GM18858 (cell line): ENCODE measurements at regions not wholly inside any gene's neighbourhood (a gene's known extent, or its start where the extent isn't known, plus 50 kb on each side); places are given as distances from the start of the nearest gene placed in this dataset.

Experiments
- ATAC-seq: cut with Tn5 transposase; IDR thresholded peaks from one replicate; pipeline ENCODE4 v1.9.1; 2021; ENCODE audit not compliant: unreplicated experiment

- no peak for ATAC-seq
These were observed 329.7 kb downstream of the GPAT3 start for GRCh38 chr4:83865417-83866150.

- no peak for ATAC-seq
These were observed 328.3 kb downstream of the GPAT3 start for GRCh38 chr4:83864097-83864817.

GRCh38 chr4:83862471-83862870 is 326.6 kb downstream of the GPAT3 start:
- ATAC-seq, result no peak

GRCh38 chr4:83860200-83860599 is 324.3 kb downstream of the GPAT3 start:
- ATAC-seq, result no peak

GRCh38 chr4:83858131-83858530 is 322.2 kb downstream of the GPAT3 start:
- ATAC-seq, result no peak

- no peak for ATAC-seq
These were observed 319.1 kb downstream of the GPAT3 start for GRCh38 chr4:83855044-83855443.

- no peak for ATAC-seq
These were observed 316.2 kb downstream of the GPAT3 start for GRCh38 chr4:83852085-83852451.

- no peak for ATAC-seq
These were observed 315.6 kb downstream of the GPAT3 start for GRCh38 chr4:83851261-83852084.

- no peak for ATAC-seq
These were observed 314.5 kb downstream of the GPAT3 start for GRCh38 chr4:83850435-83850834.

GRCh38 chr4:83846193-83846830 is 310.4 kb downstream of the GPAT3 start:
- no peak for ATAC-seq

- ATAC-seq, result no peak
These were observed 303.7 kb downstream of the GPAT3 start for GRCh38 chr4:83839615-83840014.

GRCh38 chr4:83837614-83838308 is 301.9 kb downstream of the GPAT3 start:
- no peak for ATAC-seq

GRCh38 chr4:83833920-83834319 is 298.0 kb downstream of the GPAT3 start:
- no peak for ATAC-seq

- ATAC-seq, result no peak
These were observed 296.4 kb downstream of the GPAT3 start for GRCh38 chr4:83832110-83832825.

- no peak for ATAC-seq
These were observed 295.7 kb downstream of the GPAT3 start for GRCh38 chr4:83831588-83831987.

GRCh38 chr4:83830138-83830888 is 294.4 kb downstream of the GPAT3 start:
- ATAC-seq, result no peak

GRCh38 chr4:83828601-83829000 is 292.7 kb downstream of the GPAT3 start:
- ATAC-seq, result no peak

GRCh38 chr4:83821493-83821892 is 285.6 kb downstream of the GPAT3 start:
- ATAC-seq, result no peak

- no peak for ATAC-seq
These were observed 283.7 kb downstream of the GPAT3 start for GRCh38 chr4:83819582-83819981.
